GM19372 (cell line): ENCODE measurements at regions not wholly inside any gene's neighbourhood (a gene's known extent, or its start where the extent isn't known, plus 50 kb on each side); places are given as distances from the start of the nearest gene placed in this dataset.
A peak's percentile ranks its signal among the peaks of the same experiment; 100 is the strongest.

Source experiments
- ATAC-seq: cut with Tn5 transposase; IDR thresholded peaks from one replicate; pipeline ENCODE4 v1.9.1; 2021; ENCODE audit warnings: mild to moderate bottlenecking, low read depth, moderate library complexity; ENCODE audit not compliant: unreplicated experiment

- ATAC-seq = no peak
Observed at GRCh38 chr21:25425156-25425555, 182.1 kb downstream of the MRPL39 start.

- ATAC-seq = no peak
Observed at GRCh38 chr21:25424634-25425033, 182.6 kb downstream of the MRPL39 start.

- ATAC-seq = no peak
Observed at GRCh38 chr21:25424048-25424447, 183.2 kb downstream of the MRPL39 start.

GRCh38 chr21:25422610-25423608 is 184.4 kb downstream of the MRPL39 start:
- no peak for ATAC-seq

- peak; percentile 63 for ATAC-seq
Observed at GRCh38 chr21:25421321-25422028, 185.8 kb downstream of the MRPL39 start.

- ATAC-seq = no peak
Observed at GRCh38 chr21:25420831-25421230, 186.4 kb downstream of the MRPL39 start.

- ATAC-seq = no peak
Observed at GRCh38 chr21:25416669-25417068, 190.6 kb downstream of the MRPL39 start.

- no peak for ATAC-seq
Observed at GRCh38 chr21:25412100-25412499, 195.2 kb downstream of the MRPL39 start.

GRCh38 chr21:25409978-25410377 is 197.3 kb downstream of the MRPL39 start:
- no peak for ATAC-seq

- no peak for ATAC-seq
Observed at GRCh38 chr21:25408666-25409065, 198.6 kb downstream of the MRPL39 start.

- no peak for ATAC-seq
Observed at GRCh38 chr21:25406887-25407579, 200.2 kb downstream of the MRPL39 start.

GRCh38 chr21:25405984-25406383 is 201.3 kb downstream of the MRPL39 start:
- no peak for ATAC-seq

- no peak for ATAC-seq
Observed at GRCh38 chr21:25402134-25402961, 204.9 kb downstream of the MRPL39 start.

- ATAC-seq = no peak
Observed at GRCh38 chr21:25400427-25400826, 206.9 kb downstream of the MRPL39 start.

- ATAC-seq = no peak
Observed at GRCh38 chr21:25398630-25399029, 208.7 kb downstream of the MRPL39 start.

- ATAC-seq = peak; percentile 79
Observed at GRCh38 chr21:25396135-25396711, 211.1 kb downstream of the MRPL39 start.

GRCh38 chr21:25391777-25392176 is 215.5 kb downstream of the MRPL39 start:
- ATAC-seq = no peak

GRCh38 chr21:25390701-25391100 is 216.6 kb downstream of the MRPL39 start:
- ATAC-seq = no peak

- ATAC-seq = no peak
Observed at GRCh38 chr21:25387665-25388064, 219.6 kb downstream of the MRPL39 start.
